Aorta (tissue), 5 donors: ENCODE measurements at regions not wholly inside any gene's neighbourhood (a gene's known extent, or its start where the extent isn't known, plus 50 kb on each side); places are given as distances from the start of the nearest gene placed in this dataset.

ENCODE experiments used
- ATAC-seq: fragments of 200-7000 bp; cut with Tn5 transposase; one replicate; pipeline ENCODE4 v1.9.1; 2022; ENCODE audit warnings: moderate library complexity; ENCODE audit not compliant: low FRiP score
- DNase-seq, 2 donors: peaks; one replicate each; pipeline ENCODE4 v3.0.0-alpha.2; 2020
- H3K27ac ChIP-seq, 2 donors: one replicate each; pipeline ENCODE4 v1.5.1; 2013; ENCODE audit warnings: low read length in 2 of 2, mild to moderate bottlenecking in 2 of 2, moderate library complexity in 2 of 2, control low read depth in 1 of 2, inconsistent platforms in 1 of 2, low read depth in 1 of 2
- H3K27me3 ChIP-seq, 2 donors: one replicate each; pipeline ENCODE4 v1.6.1; 2013; ENCODE audit warnings: control low read depth in 1 of 2, low read length in 1 of 2, mild to moderate bottlenecking in 1 of 2, moderate library complexity in 1 of 2; ENCODE audit not compliant: insufficient read depth in 2 of 2, control insufficient read depth in 1 of 2
- H3K36me3 ChIP-seq, 2 donors: one replicate each; pipeline ENCODE4 v1.6.1; 2013; ENCODE audit warnings: control low read depth in 1 of 2, low read length in 1 of 2, mild to moderate bottlenecking in 1 of 2; ENCODE audit not compliant: insufficient read depth in 2 of 2, control insufficient read depth in 1 of 2
- H3K4me1 ChIP-seq, 2 donors: one replicate each; pipeline ENCODE4 v1.6.1; 2013; ENCODE audit warnings: low read length in 2 of 2, control low read depth in 1 of 2, mild to moderate bottlenecking in 1 of 2, moderate library complexity in 1 of 2; ENCODE audit not compliant: insufficient read depth in 2 of 2, control insufficient read depth in 1 of 2
- H3K4me3 ChIP-seq, 2 donors: one replicate each; pipeline ENCODE4 v1.5.1; 2013; ENCODE audit warnings: low read length in 2 of 2, control low read depth in 1 of 2, mild to moderate bottlenecking in 1 of 2
- H3K9me3 ChIP-seq: one replicate; pipeline ENCODE4 v1.6.1; 2013; ENCODE audit warnings: mild to moderate bottlenecking, low read length; ENCODE audit not compliant: control insufficient read depth
- WGBS, 2 donors: extraction: QIAGEN DNeasy Blood & Tissue Kit; methylation state at CpG; one replicate each; pipeline ENCODE4 v1.1.7; 2013; 5-methylcytosine and 5-hydroxymethylcytosine counted together
- intact Hi-C, 2 donors: fragments of 100-400 bp; cut with DNase I; formaldehyde crosslinking; loops; one replicate each; pipeline versions ENCODE4 v1.14.2 to v1.15.0; 2022
- donor health status: healthy with polysubstance abuse.
- donor health status: Bipolar disorder and iron deficiency.
- donor health status: DM: no; HTN: no; CAD: no.
- donor health status: DM: no; HTN: no; CAD: no.
- donor health status: DM: yes; HTN: yes; CAD: no.

GRCh38 chr2:16243411-16243996 is 303.2 kb downstream of the MYCN start:
- Histone ChIP-seq H3K9me3 (no peaks in the 10 kb centered on the region), H3K4me3 (no peak overlapping the region)

GRCh38 chr2:16242906-16243305 is 302.6 kb downstream of the MYCN start:
- H3K27ac ChIP-seq: no peak overlapping the region
- DNase-seq (no peak), ATAC-seq (no peak)
- no peaks in the 10 kb centered on the region for H3K9me3 ChIP-seq
- intact Hi-C loops: no loop called here
- no peaks in the 10 kb centered on the region for H3K27me3 ChIP-seq
- H3K36me3 ChIP-seq: no peaks in the 10 kb centered on the region
- H3K4me3 ChIP-seq: no peak overlapping the region
- no peaks in the 10 kb centered on the region for H3K4me1 ChIP-seq

More at GRCh38 chr2:16243411-16243996, 303.2 kb downstream of the MYCN start:
- no peak overlapping the region for H3K27ac ChIP-seq
- DNase-seq (no peak), ATAC-seq (no peak)
- 82 to 88% methylated on average over 10 of the region's 10 CpGs for WGBS, 2 donors
- intact Hi-C loops: no loop called here
- no peaks in the 10 kb centered on the region for H3K4me1 ChIP-seq
- H3K36me3 ChIP-seq: no peaks in the 10 kb centered on the region
- no peaks in the 10 kb centered on the region for H3K27me3 ChIP-seq

DNA sequence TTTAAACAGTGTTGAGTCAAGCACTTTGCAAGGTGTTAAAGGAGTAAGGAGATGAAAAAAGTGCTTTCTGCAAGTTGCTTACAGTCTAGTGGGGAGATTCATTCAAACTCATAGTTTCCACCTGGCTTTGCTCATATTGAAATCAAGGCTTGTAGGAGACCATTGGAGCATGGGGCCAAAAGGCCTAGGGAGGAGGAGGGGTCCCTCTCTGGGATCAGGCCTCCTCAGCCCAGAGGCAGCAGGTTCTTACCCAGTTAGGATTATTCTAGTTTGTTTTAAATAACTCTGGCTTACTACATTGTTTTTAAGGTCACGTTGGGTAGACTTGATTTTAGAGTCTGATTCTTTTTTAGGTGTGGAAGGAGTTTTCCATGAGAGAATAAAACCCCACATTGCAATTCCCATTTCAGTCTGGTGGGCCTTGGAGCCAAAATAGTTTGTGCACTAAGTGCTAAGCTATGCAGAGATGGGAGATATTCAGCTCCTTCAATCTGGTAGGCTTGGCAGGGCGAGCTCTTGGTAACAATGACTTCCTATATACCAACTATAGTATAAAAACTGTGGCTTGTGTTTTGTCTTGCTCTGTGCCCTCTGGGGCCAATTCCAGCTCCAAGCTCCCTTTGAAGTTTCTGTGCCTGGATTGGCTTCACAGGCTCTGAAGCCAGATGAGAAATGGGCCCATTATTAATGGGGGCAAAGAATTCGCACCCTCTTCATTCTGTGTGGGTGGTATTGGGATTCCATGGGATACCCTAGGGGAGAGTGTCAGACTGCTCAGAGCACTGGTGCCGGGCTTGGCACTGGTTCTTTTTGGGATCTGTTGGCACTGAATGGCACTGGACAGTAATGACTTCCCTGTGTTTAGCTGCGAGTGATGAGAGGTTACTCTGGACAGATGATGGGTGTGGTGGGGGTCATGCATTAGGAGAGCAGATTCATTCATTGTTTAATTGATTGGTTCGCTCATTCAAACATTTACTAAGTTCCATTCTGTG is 301.1 kb downstream of the MYCN start:
- 67 to 75% methylated on average over 6 of the region's 6 CpGs for WGBS, 2 donors
- Histone ChIP-seq H3K9me3 (no peaks in the 10 kb centered on the region), H3K4me3 (no peak overlapping the region), H3K36me3 (no peaks in the 10 kb centered on the region), H3K27me3 (no peaks in the 10 kb centered on the region), H3K27ac (no peak overlapping the region), H3K4me1 (no peaks in the 10 kb centered on the region)
- no peak for DNase-seq
- no peak for ATAC-seq
- intact Hi-C loops: no loop called here

DNA sequence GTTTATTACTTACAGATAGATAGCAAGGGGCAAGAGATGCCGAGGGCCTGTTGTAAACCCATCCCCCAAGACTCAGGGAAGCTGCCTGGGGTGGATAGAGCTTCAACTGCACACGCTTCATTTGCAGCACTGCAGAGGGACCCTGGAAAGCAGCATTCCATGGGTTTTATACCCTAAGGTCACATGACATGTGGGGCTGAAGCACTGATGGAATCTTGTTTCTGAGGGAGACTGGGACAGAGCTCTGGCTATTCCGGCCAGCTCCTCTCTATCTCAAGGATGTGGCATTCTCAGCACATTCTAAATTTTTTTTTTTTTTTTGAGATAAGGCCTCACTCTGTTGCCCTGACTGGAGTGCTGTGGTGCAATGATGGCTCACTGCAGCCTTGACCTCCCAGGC is 300.1 kb downstream of the MYCN start:
- WGBS, 2 donors: 57 to 63% methylated on average over 3 of the region's 3 CpGs
- H3K9me3 ChIP-seq: no peaks in the 10 kb centered on the region
- no peaks in the 10 kb centered on the region for H3K4me1 ChIP-seq
- no peak for ATAC-seq
- intact Hi-C loops: no loop called here
- no peaks in the 10 kb centered on the region for H3K36me3 ChIP-seq
- no peak for DNase-seq
- no peaks in the 10 kb centered on the region for H3K27me3 ChIP-seq
- H3K27ac ChIP-seq: no peak overlapping the region
- H3K4me3 ChIP-seq: no peak overlapping the region

- Histone ChIP-seq H3K4me3 (no peak overlapping the region), H3K36me3 (no peaks in the 10 kb centered on the region)
- intact Hi-C loops: no loop called here
Measured at GRCh38 chr2:16239296-16239850, 299.0 kb downstream of the MYCN start.

GRCh38 chr2:16238786-16239185 is 298.4 kb downstream of the MYCN start:
- no peak overlapping the region for H3K27ac ChIP-seq
- DNase-seq (no peak), ATAC-seq (no peak)
- H3K4me1 ChIP-seq: no peaks in the 10 kb centered on the region
- intact Hi-C loops: no loop called here
- no peaks in the 10 kb centered on the region for H3K36me3 ChIP-seq
- no peaks in the 10 kb centered on the region for H3K27me3 ChIP-seq
- H3K9me3 ChIP-seq: no peaks in the 10 kb centered on the region
- H3K4me3 ChIP-seq: no peak overlapping the region

More at GRCh38 chr2:16239296-16239850, 299.0 kb downstream of the MYCN start:
- Histone ChIP-seq H3K9me3 (no peaks in the 10 kb centered on the region), H3K4me1 (no peaks in the 10 kb centered on the region), H3K27me3 (no peaks in the 10 kb centered on the region), H3K27ac (no peak overlapping the region)
- DNase-seq: no peak
- no peak for ATAC-seq
- WGBS, 2 donors: 67 to 73% methylated on average over 6 of the region's 6 CpGs

- no peaks in the 10 kb centered on the region for H3K36me3 ChIP-seq
- no peak for DNase-seq
- ATAC-seq: no peak
- no peak overlapping the region for H3K4me3 ChIP-seq
- 67 to 72% methylated on average over 10 of the region's 10 CpGs for WGBS, 2 donors
- H3K27me3 ChIP-seq: no peaks in the 10 kb centered on the region
- H3K9me3 ChIP-seq: no peaks in the 10 kb centered on the region
- intact Hi-C loops: no loop called here
- H3K27ac ChIP-seq: no peak overlapping the region
- H3K4me1 ChIP-seq: no peaks in the 10 kb centered on the region
Measured at GRCh38 chr2:16238001-16238761, 297.8 kb downstream of the MYCN start.

DNA sequence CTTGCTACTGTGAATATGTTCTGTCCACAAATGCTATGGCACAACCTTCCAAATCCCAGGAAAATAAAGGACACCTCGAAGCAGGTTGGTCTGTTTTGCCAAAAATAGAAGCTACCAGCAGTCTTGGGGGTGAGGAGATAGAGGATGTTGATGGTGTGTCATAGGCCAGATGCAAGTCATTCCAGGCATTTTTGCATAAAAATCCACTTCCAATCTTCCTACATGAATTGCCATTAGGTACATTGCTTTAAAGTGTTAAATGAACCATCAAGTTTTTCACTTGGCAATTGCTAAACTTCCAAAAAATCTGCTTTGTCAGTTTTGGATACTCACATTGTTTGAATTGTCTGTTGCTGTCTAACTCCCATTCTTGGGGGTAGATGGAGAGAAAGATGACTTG is 295.4 kb downstream of the MYCN start:
- H3K36me3 ChIP-seq: no peaks in the 10 kb centered on the region
- WGBS, 2 donors: 20 to 38% methylated on average over 1 of the region's 1 CpG
- H3K27ac ChIP-seq: no peak overlapping the region
- ATAC-seq (no peak), DNase-seq (no peak)
- intact Hi-C loops: no loop called here
- no peaks in the 10 kb centered on the region for H3K27me3 ChIP-seq
- H3K4me3 ChIP-seq: no peak overlapping the region
- no peaks in the 10 kb centered on the region for H3K9me3 ChIP-seq
- no peaks in the 10 kb centered on the region for H3K4me1 ChIP-seq
